SK-N-SH treated with all-trans-retinoic acid at 6 μM for 48 hours (cell line): ENCODE measurements at regions not wholly inside any gene's neighbourhood (a gene's known extent, or its start where the extent isn't known, plus 50 kb on each side); places are given as distances from the start of the nearest gene placed in this dataset.

Source experiments
- ATAC-seq: fragments of 200-7000 bp; cut with Tn5 transposase; 3 replicates; pipeline ENCODE4 v1.9.1; 2020; ENCODE audit warnings: mild to moderate bottlenecking, moderate library complexity
- ARNTL ChIP-seq: fragments of 450-650 bp; formaldehyde crosslinking; IDR thresholded peaks from 2 replicates; pipeline ENCODE4 v1.5.0; 2020; ENCODE audit warnings: low read depth, mild to moderate bottlenecking, moderate library complexity, borderline replicate concordance
- BACH2 ChIP-seq: fragments of 250-450 bp; sonication (Bioruptor Pico); IDR thresholded peaks from 2 replicates; pipeline ENCODE4 v1.9.0; 2021; ENCODE audit warnings: mild to moderate bottlenecking, borderline replicate concordance
- CSDC2 ChIP-seq: fragments of 250-450 bp; sonication (Bioruptor Pico); IDR thresholded peaks from 2 replicates; pipeline ENCODE4 v1.5.0; 2020; ENCODE audit warnings: mild to moderate bottlenecking, moderate library complexity
- ESRRG ChIP-seq: fragments of 250-450 bp; sonication (Bioruptor Pico); IDR thresholded peaks from 2 replicates; pipeline ENCODE4 v1.6.1; 2021; ENCODE audit warnings: mild to moderate bottlenecking
- ISL1 ChIP-seq: fragments of 250-450 bp; sonication (Bioruptor Pico); IDR thresholded peaks from 2 replicates; pipeline ENCODE4 v2.1.2; 2022; ENCODE audit warnings: mild to moderate bottlenecking, moderate library complexity
- OSR1 ChIP-seq: fragments of 250-450 bp; sonication (Bioruptor Pico); IDR thresholded peaks from 2 replicates; pipeline ENCODE4 v1.8.0; 2022; ENCODE audit warnings: moderate library complexity, mild to moderate bottlenecking, inconsistent platforms
- PPARA ChIP-seq: fragments of 250-450 bp; sonication (Bioruptor Pico); IDR thresholded peaks from 2 replicates; pipeline ENCODE4 v1.5.0; 2020; ENCODE audit warnings: mild to moderate bottlenecking, borderline replicate concordance
- RARB ChIP-seq: fragments of 250-450 bp; sonication (Bioruptor Pico); IDR thresholded peaks from 2 replicates; pipeline ENCODE4 v1.8.0; 2021; ENCODE audit warnings: mild to moderate bottlenecking, moderate library complexity
- SNAI2 ChIP-seq: fragments of 250-450 bp; sonication (Bioruptor Pico); IDR thresholded peaks from 2 replicates; pipeline ENCODE4 v1.5.0; 2020; ENCODE audit warnings: mild to moderate bottlenecking, moderate library complexity
- TCF4 ChIP-seq: fragments of 250-450 bp; sonication (Bioruptor Pico); IDR thresholded peaks from 2 replicates; pipeline ENCODE4 v1.8.0; 2021; ENCODE audit warnings: mild to moderate bottlenecking, moderate library complexity, borderline replicate concordance
- TOX ChIP-seq: fragments of 250-450 bp; sonication (Bioruptor Pico); IDR thresholded peaks from 2 replicates; pipeline ENCODE4 v1.8.0; 2021; ENCODE audit warnings: mild to moderate bottlenecking, moderate library complexity, borderline replicate concordance
- ZC3H10 ChIP-seq: fragments of 250-450 bp; sonication (Bioruptor Pico); IDR thresholded peaks from 2 replicates; pipeline ENCODE4 v1.5.1; 2021; ENCODE audit warnings: mild to moderate bottlenecking, moderate library complexity
- ZFP30 ChIP-seq: fragments of 450-650 bp; formaldehyde crosslinking; IDR thresholded peaks from 2 replicates; pipeline ENCODE4 v1.5.0; 2022; ENCODE audit warnings: mild to moderate bottlenecking, moderate library complexity
- ZNF565 ChIP-seq: fragments of 450-650 bp; formaldehyde crosslinking; conservative IDR thresholded peaks from 2 replicates; pipeline ENCODE4 v1.5.0; 2020; ENCODE audit warnings: low read depth, mild to moderate bottlenecking, moderate library complexity
- ZNF70 ChIP-seq: fragments of 450-650 bp; formaldehyde crosslinking; IDR thresholded peaks from 2 replicates; pipeline ENCODE4 v1.5.0; 2020; ENCODE audit warnings: mild to moderate bottlenecking, moderate library complexity
- TF ChIP-seq, protein P1 (sequence below): fragments of 250-450 bp; sonication (Bioruptor Pico); IDR thresholded peaks from 2 replicates; pipeline ENCODE4 v1.5.0; 2020; ENCODE audit warnings: mild to moderate bottlenecking, moderate library complexity
- TF ChIP-seq, protein P2 (sequence below): fragments of 250-450 bp; sonication (Bioruptor Pico); IDR thresholded peaks from 2 replicates; pipeline ENCODE4 v1.8.0; 2021; ENCODE audit warnings: low read depth, mild to moderate bottlenecking, moderate library complexity, borderline replicate concordance
- TF ChIP-seq, protein P3 (sequence below): fragments of 250-450 bp; sonication (Bioruptor Pico); IDR thresholded peaks from 2 replicates; pipeline ENCODE4 v1.5.1; 2020; ENCODE audit warnings: low read depth, mild to moderate bottlenecking, moderate library complexity
- TF ChIP-seq, protein P4 (sequence below): fragments of 250-450 bp; sonication (Bioruptor Pico); IDR thresholded peaks from 2 replicates; pipeline ENCODE4 v1.8.0; 2020; ENCODE audit warnings: mild to moderate bottlenecking, moderate library complexity, borderline replicate concordance

DNA sequence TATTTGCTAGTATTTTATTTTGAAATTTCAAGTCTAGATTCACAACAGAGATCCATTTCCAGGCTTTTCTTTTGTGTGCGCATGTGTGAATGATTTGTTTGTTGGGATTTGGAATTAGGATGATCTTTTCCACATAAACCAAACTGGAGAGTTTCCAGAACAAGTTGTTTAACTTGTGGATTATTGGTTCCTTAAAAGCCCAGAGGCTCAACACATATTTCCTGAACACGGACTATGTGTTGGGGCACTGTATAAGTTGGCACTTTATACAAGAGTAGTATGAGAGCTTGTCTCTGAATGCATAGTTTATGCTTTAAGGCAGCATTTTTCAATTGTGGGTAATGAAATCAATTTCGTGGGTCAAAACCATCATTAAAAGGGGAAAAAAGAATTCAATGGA, 67.3 kb upstream of the FUT8 start (continued):
- TF ChIP-seq, protein P1, sequence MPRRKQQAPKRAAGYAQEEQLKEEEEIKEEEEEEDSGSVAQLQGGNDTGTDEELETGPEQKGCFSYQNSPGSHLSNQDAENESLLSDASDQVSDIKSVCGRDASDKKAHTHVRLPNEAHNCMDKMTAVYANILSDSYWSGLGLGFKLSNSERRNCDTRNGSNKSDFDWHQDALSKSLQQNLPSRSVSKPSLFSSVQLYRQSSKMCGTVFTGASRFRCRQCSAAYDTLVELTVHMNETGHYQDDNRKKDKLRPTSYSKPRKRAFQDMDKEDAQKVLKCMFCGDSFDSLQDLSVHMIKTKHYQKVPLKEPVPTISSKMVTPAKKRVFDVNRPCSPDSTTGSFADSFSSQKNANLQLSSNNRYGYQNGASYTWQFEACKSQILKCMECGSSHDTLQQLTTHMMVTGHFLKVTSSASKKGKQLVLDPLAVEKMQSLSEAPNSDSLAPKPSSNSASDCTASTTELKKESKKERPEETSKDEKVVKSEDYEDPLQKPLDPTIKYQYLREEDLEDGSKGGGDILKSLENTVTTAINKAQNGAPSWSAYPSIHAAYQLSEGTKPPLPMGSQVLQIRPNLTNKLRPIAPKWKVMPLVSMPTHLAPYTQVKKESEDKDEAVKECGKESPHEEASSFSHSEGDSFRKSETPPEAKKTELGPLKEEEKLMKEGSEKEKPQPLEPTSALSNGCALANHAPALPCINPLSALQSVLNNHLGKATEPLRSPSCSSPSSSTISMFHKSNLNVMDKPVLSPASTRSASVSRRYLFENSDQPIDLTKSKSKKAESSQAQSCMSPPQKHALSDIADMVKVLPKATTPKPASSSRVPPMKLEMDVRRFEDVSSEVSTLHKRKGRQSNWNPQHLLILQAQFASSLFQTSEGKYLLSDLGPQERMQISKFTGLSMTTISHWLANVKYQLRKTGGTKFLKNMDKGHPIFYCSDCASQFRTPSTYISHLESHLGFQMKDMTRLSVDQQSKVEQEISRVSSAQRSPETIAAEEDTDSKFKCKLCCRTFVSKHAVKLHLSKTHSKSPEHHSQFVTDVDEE (CRISPR knock-in tag): no peak
- TF ChIP-seq TCF4 (CRISPR knock-in tag) (no peak), SNAI2 (CRISPR knock-in tag) (no peak), ZC3H10 (CRISPR knock-in tag) (no peak), RARB (CRISPR knock-in tag) (no peak)
- TF ChIP-seq, protein P2, sequence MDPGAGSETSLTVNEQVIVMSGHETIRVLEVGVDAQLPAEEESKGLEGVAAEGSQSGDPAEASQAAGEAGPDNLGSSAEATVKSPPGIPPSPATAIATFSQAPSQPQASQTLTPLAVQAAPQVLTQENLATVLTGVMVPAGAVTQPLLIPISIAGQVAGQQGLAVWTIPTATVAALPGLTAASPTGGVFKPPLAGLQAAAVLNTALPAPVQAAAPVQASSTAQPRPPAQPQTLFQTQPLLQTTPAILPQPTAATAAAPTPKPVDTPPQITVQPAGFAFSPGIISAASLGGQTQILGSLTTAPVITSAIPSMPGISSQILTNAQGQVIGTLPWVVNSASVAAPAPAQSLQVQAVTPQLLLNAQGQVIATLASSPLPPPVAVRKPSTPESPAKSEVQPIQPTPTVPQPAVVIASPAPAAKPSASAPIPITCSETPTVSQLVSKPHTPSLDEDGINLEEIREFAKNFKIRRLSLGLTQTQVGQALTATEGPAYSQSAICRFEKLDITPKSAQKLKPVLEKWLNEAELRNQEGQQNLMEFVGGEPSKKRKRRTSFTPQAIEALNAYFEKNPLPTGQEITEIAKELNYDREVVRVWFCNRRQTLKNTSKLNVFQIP (CRISPR knock-in tag): no peak
- TF ChIP-seq, all 23 proteins: peak for 0

DNA sequence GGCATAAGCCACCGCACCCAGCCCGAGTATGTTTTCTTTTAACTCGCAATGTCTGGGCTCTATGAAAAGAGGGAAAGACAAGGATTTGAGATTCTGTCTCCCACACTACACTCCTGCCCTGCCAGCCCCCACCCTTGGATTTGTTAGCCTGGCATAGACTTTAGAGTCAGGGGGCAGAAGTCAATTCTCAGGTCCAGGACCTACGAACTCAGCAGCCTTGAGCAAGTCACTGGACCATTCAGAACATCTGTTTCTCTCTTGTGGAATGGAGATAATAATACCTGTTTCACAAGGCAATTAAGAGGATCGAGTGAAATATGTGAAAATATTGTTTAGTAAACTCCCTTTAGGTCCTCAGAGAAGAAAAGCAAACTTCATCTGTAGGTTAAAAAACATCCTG, 66.1 kb upstream of the FUT8 start:
- TF ChIP-seq RARB (CRISPR knock-in tag): no peak
- TF ChIP-seq ZC3H10 (CRISPR knock-in tag): no peak
- TF ChIP-seq ZNF70 (CRISPR knock-in tag): no peak
- TF ChIP-seq ZNF565 (CRISPR knock-in tag): no peak
- TF ChIP-seq BACH2 (CRISPR knock-in tag): no peak
- TF ChIP-seq, protein P3, sequence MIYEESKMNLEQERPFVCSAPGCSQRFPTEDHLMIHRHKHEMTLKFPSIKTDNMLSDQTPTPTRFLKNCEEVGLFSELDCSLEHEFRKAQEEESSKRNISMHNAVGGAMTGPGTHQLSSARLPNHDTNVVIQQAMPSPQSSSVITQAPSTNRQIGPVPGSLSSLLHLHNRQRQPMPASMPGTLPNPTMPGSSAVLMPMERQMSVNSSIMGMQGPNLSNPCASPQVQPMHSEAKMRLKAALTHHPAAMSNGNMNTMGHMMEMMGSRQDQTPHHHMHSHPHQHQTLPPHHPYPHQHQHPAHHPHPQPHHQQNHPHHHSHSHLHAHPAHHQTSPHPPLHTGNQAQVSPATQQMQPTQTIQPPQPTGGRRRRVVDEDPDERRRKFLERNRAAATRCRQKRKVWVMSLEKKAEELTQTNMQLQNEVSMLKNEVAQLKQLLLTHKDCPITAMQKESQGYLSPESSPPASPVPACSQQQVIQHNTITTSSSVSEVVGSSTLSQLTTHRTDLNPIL (CRISPR knock-in tag): no peak
- TF ChIP-seq, protein P1 (CRISPR knock-in tag): no peak
- TF ChIP-seq, protein P4, sequence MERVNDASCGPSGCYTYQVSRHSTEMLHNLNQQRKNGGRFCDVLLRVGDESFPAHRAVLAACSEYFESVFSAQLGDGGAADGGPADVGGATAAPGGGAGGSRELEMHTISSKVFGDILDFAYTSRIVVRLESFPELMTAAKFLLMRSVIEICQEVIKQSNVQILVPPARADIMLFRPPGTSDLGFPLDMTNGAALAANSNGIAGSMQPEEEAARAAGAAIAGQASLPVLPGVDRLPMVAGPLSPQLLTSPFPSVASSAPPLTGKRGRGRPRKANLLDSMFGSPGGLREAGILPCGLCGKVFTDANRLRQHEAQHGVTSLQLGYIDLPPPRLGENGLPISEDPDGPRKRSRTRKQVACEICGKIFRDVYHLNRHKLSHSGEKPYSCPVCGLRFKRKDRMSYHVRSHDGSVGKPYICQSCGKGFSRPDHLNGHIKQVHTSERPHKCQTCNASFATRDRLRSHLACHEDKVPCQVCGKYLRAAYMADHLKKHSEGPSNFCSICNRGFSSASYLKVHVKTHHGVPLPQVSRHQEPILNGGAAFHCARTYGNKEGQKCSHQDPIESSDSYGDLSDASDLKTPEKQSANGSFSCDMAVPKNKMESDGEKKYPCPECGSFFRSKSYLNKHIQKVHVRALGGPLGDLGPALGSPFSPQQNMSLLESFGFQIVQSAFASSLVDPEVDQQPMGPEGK (CRISPR knock-in tag): no peak
- TF ChIP-seq, protein P2 (CRISPR knock-in tag): no peak
- no peak for TF ChIP-seq TCF4 (CRISPR knock-in tag)
- no peak for TF ChIP-seq ARNTL
- TF ChIP-seq PPARA: no peak
- TF ChIP-seq TOX (CRISPR knock-in tag): no peak
- TF ChIP-seq ISL1 (CRISPR knock-in tag): no peak
- TF ChIP-seq OSR1 (CRISPR knock-in tag): no peak
- TF ChIP-seq ZFP30 (CRISPR knock-in tag): no peak
- no peak for ATAC-seq

DNA sequence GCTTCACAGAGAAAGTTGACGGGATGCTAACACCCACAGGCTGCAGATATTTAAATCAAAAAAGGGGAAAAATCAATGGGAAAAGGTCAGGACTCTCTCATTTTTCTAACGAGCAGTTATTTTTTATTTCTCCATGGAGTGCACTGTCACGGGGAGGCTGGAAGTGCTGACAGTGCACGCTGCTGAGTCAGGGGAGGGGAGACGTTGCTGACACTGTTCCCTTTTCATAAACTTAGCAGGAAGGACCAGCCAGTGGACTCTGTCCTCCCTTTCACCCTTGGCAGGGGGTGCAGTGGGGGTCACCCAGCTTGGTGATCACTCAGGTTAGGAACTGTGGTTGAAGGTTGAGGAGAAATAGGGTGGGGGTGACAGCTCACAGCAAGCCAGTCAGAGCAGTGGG, 65.6 kb upstream of the FUT8 start:
- ATAC-seq: no peak
- TF ChIP-seq, protein P3 (CRISPR knock-in tag): no peak
- TF ChIP-seq ESRRG: no peak
- TF ChIP-seq, protein P4 (CRISPR knock-in tag): no peak
- TF ChIP-seq CSDC2 (CRISPR knock-in tag): no peak
- no peak for TF ChIP-seq ZC3H10 (CRISPR knock-in tag)
- no peak for TF ChIP-seq SNAI2 (CRISPR knock-in tag)
- TF ChIP-seq RARB (CRISPR knock-in tag): no peak
- no peak for TF ChIP-seq PPARA
